GM19023 (cell line): ENCODE measurements at regions not wholly inside any gene's neighbourhood (a gene's known extent, or its start where the extent isn't known, plus 50 kb on each side); places are given as distances from the start of the nearest gene placed in this dataset.

Experiments
- ATAC-seq: cut with Tn5 transposase; IDR thresholded peaks from one replicate; pipeline ENCODE4 v1.9.1; 2021; ENCODE audit warnings: mild to moderate bottlenecking, moderate library complexity; ENCODE audit not compliant: unreplicated experiment

DNA sequence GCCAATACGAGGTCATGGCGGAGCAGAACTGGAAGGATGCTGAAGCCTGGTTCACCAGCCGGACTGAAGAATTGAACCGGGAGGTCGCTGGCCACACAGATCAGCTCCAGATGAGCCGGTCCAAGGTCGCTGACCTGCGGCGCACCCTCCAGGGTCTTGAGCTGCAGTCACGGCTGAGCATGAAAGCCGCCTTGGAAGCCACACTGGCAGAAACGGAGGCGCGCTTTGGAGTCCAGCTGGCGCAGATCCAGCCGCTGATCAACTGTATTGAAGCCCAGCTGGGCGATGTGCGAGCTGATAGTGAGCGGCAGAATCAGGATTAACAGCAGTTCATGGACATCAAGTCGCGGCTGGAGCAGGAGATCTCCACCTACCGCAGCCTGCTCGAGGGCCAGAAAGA is 296.9 kb downstream of the OGFRL1 start:
- ATAC-seq = no peak

DNA sequence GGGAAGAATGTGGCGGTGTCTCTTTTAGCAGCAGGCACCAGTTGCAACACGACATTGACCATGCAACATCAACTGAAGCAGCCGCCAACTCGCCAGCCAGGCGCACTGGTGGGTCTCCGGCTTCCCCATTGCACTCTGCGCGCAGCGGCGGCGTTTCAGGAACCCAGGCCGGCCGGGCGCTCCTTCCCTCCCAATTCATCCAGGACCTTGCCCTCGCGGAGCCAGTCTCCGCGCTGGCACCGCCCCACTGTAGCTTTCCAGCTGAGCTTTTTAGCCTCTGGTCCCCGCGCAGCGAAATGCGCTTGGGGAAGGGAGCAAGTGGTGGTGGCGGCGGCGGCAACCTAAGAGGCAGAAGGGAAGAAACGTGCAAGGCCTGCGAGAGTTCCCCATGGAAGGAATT is 297.9 kb upstream of the RIMS1 start:
- no peak for ATAC-seq

DNA sequence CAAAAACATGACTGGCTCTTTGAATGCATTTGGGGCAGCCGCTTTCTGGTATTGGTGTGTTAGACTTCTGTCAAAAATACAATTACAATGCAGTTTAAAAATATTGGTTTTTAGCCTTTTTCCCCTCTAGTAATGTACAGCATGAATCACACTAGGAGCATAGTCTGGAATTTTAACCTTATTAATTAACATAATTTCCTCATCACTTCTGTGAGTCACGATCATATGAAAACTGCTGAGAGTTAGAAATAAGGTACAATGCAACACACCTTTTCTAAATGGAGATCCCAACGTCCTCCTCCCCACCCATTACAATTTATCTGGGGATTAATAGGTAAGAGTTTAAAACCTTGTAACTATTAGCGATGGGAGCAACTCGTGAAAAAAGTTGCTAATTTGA is 297.1 kb upstream of the RIMS1 start:
- no peak for ATAC-seq

- no peak for ATAC-seq
Measured at GRCh38 chr6:71592643-71593042, 293.7 kb upstream of the RIMS1 start.

- no peak for ATAC-seq
Measured at GRCh38 chr6:71599359-71599758, 287.0 kb upstream of the RIMS1 start.

GRCh38 chr6:71602385-71603007 is 283.9 kb upstream of the RIMS1 start:
- no peak for ATAC-seq

DNA sequence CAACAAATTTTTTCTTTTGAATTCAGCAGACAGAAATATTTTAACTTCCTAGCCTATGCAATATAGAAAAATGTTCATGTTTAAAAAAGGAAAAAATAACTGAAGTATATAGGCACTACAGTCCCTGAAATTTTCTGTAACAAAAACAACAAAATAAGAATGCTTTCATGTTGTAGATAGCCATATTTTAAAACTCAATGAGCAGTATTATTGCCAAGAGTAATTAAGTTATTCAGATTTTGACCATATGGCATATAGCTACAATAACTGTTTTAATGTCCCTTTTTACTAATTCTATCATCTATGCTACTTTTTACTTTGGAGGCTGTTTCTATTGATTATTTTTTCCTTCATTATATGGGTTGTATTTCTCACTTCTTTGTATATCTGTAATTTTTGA is 283.3 kb upstream of the RIMS1 start:
- no peak for ATAC-seq

DNA sequence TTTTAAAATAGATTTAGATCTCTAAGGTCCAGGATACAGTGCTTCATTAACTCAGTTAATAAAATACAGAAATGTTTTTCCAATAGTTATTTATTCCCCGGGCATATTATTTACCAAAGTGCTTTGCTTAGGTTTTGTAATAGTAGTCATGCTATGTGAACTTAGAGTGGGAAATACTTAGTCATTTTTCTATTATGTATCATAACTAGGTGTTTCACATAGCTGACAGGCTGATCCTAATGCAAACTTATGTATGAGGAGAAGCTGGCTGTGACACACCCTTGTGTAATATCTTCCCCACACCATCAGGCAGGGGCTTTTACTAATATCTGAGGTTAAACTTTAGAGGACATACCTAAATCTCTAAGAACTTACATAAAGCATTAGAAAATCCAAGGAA is 277.7 kb upstream of the RIMS1 start:
- no peak for ATAC-seq

DNA sequence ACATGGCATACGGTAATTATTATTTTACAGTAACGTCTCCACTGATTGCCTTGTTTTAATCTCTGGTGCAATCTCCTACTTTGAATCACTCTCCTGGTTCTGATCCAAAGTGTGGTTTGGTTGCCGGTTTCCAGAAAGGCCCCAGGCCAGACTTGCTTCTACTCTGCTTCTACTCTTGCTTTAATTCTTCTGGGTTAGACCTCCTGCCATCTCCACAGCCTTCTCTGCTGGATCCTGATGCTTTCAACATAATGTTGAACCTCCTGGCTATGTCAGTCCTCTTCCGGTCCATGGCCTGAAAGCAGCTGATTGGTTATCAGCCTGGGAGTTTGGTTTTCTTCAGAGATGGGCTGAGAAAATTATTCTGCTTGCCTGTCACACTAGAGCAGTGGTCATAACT is 266.5 kb upstream of the RIMS1 start:
- no peak for ATAC-seq

DNA sequence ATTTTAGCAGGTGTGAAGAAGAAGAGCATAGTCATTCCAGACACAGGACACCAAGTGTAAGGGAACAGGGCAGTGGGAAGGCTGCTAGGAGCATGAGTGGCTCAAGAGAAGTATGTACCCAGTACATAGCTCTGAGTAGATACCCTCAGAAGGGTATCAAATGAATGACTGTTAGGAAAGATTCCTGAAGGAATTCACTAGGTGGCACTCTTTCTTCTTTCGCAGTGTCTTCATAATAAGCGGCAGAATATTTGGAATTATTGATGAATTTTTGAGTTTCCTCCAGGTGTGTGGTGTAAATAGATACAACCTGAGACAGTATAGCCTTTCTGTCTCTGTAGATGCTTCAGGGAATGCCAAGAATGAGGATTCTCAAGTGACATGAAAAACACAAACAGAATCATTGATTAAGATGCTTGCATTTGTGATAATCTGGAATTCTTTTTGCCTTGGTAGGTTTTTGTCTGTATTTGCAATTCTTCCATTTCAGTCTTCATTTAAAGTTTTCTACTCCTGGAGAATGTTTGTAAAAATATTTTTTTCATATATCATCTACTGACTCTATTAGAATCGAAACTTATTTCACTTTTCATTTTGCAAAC is 264.3 kb upstream of the RIMS1 start:
- ATAC-seq = no peak

- ATAC-seq = no peak
Measured at GRCh38 chr6:71642120-71642519, 244.2 kb upstream of the RIMS1 start.

GRCh38 chr6:71642793-71643192 is 243.6 kb upstream of the RIMS1 start:
- ATAC-seq = no peak

DNA sequence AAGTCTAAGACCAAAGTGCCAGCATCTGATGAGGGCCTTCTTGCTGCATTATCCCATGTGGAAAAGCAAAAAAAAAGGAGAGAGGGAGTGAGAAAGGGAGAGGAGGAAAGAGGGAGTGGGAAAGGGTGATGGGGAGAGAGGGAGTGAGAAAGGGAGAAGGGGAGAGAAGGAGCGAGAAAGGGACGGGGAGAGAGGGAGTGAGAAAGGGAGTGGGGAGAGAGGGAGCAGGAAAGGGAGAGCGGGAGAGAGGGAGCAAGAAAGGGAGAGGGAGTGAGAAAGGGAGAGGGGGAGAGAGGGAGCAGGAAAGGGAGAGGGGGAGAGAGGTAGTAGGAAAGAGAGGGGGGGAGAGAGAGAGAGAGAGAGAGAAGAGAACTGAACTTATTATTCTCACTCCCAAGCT is 241.1 kb upstream of the RIMS1 start:
- ATAC-seq = no peak

DNA sequence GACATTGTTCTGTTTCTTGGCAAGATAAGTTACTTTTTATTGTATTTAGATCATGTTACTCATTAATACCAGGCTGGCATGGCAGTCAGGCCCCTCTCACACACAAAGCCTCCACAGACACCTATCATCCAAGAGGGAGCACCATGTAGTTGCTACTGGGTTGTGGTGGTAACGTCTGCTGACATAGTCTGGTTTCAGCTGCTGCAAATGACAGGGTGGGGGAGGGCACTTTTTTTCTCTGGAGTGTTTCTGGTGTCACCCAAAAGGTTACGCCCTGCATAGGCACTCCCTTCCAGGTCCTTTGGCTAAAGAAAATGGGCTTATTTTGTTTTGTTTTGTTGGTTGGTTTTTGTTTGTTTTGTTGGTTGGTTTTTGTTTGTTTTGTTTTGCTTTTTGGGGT is 236.4 kb upstream of the RIMS1 start:
- ATAC-seq = no peak

GRCh38 chr6:71651636-71652035 is 234.7 kb upstream of the RIMS1 start:
- ATAC-seq = no peak

DNA sequence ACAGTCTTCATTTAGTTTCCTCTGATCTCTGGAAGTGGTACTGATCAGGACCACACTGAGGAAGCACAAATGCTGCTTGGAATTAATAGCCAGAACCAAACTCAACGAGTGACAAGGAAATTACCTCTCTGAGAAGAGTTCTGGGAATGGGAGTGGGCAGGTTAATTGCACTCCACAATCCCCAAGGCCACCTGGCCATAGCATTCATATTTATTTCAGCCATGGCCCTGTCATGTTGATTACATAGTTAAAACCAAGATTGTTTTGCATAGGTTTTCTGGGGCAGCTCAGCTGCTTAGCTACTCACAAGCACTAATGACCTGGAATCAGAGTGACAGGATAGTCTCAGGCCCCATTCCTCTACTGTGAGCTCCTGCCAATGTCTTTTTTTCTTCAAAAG is 230.2 kb upstream of the RIMS1 start:
- no peak for ATAC-seq

DNA sequence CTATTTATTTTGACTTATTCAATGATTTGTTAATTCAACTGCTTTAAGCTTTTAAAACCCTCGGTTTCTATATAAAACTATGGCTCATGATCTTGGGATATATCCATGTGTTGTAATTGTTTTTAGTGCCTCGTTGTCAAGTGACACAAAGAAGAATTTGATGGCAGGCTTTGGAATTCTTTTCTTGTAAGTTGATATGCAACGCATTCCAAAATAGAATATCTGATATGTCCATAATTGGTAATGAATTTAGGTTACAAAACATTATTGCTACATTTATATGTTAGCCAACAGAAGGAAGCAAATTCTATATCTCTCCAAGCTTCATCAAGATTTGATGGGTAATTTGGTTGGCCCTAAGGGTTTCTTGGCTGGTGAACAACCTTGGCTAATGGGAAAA is 220.4 kb upstream of the RIMS1 start:
- ATAC-seq = no peak

DNA sequence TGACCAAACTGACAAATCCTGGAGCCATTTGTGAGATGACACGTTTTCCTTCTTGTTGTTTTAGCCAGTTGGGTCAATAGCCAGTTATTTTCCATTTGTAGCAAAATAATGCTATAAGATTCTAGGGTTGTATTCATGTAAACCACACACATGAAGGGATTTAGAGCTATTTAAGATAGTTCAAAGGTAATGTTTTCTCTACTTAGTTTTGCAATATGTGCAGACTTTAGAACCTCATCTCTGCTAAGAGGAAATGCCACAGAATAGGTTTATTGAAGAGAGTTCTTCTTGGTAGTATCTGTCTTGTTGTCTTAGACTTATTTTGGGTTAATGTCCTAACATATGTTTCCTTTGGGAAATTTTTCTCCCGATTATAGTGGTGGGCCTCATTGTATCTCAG is 213.5 kb upstream of the RIMS1 start:
- ATAC-seq = no peak

- ATAC-seq = no peak
Measured at GRCh38 chr6:71675386-71675785, 211.0 kb upstream of the RIMS1 start.

- ATAC-seq = no peak
Measured at GRCh38 chr6:71676298-71676697, 210.1 kb upstream of the RIMS1 start.

GRCh38 chr6:71678091-71678490 is 208.3 kb upstream of the RIMS1 start:
- ATAC-seq = no peak

- no peak for ATAC-seq
Measured at GRCh38 chr6:71681234-71681867, 205.0 kb upstream of the RIMS1 start.
